GM12891 (cell line): ENCODE measurements at regions not wholly inside any gene's neighbourhood (a gene's known extent, or its start where the extent isn't known, plus 50 kb on each side); places are given as distances from the start of the nearest gene placed in this dataset.

Source experiments
- DNase-seq: peaks from one replicate; pipeline ENCODE4 v3.0.0; 2011; ENCODE audit warnings: low spot score; ENCODE audit not compliant: insufficient read length
- FAIRE-seq: peaks from 2 replicates; lab custom pipeline; 2011; peaks lifted over from hg19 to GRCh38; lab: Jason Lieb, UNC
- PAX5 ChIP-seq: IDR thresholded peaks from 2 replicates; pipeline ENCODE4 v1.6.1; 2011; ENCODE audit warnings: low read length, moderate library complexity, mild to moderate bottlenecking; ENCODE audit not compliant: insufficient read depth, severe bottlenecking
- POLR2A ChIP-seq: IDR thresholded peaks from 2 replicates; pipeline ENCODE4 v1.6.1; 2011; ENCODE audit warnings: low read depth, low read length, control low read depth
- POLR2AphosphoS5 ChIP-seq: IDR thresholded peaks from 2 replicates; pipeline ENCODE4 v1.6.1; 2011; ENCODE audit warnings: low read depth, low read length, control low read depth
- POU2F2 ChIP-seq: IDR thresholded peaks from 2 replicates; pipeline ENCODE4 v1.6.1; 2011; ENCODE audit warnings: low read depth, mild to moderate bottlenecking, control low read depth, low read length, moderate library complexity
- SPI1 ChIP-seq: IDR thresholded peaks from 2 replicates; pipeline ENCODE4 v1.6.1; 2011; ENCODE audit warnings: low read depth, low read length, control low read depth
- TAF1 ChIP-seq: IDR thresholded peaks from 2 replicates; pipeline ENCODE4 v1.6.1; 2011; ENCODE audit warnings: low read depth, low read length, control low read depth

DNA sequence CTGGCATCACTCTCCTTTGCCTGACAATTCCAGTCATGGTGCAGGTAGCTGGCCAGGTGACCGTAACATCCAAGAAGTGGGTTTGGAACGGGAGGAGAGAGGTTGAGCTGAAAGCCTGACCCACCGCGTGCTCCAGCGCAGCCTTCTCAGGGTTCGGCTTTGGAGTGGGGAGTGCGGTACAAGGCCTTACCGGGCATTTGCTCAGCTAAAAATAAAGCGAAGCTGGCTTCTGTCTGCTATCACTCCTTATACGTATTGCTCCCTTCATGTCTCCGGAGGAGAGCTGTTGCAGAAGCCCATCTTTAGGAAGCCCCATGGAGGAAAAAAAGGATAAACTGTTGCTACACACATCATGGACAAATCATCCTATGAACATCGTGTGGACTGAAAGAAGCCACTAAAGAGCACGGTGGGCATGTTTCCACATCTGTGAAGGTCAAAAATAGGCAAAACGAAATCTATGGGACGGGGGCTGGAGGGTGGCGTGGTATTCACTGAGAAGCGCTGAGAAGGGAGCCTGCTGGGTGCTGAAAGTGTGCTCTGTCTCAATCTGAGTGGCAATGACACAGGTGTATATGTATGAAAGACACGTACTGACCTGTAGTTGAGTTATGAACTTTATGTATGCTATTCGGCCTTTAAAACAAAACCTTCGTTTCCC is 57.2 kb upstream of the TAB2 start:
- FAIRE-seq, result peak; percentile 71
- TF ChIP-seq POLR2A, result no peak
- TF ChIP-seq PAX5, result no peak
- TF ChIP-seq SPI1, result no peak
- TF ChIP-seq POU2F2, result no peak
- no peak for TF ChIP-seq TAF1
- TF ChIP-seq POLR2AphosphoS5, result no peak
- DNase-seq, result no peak

DNA sequence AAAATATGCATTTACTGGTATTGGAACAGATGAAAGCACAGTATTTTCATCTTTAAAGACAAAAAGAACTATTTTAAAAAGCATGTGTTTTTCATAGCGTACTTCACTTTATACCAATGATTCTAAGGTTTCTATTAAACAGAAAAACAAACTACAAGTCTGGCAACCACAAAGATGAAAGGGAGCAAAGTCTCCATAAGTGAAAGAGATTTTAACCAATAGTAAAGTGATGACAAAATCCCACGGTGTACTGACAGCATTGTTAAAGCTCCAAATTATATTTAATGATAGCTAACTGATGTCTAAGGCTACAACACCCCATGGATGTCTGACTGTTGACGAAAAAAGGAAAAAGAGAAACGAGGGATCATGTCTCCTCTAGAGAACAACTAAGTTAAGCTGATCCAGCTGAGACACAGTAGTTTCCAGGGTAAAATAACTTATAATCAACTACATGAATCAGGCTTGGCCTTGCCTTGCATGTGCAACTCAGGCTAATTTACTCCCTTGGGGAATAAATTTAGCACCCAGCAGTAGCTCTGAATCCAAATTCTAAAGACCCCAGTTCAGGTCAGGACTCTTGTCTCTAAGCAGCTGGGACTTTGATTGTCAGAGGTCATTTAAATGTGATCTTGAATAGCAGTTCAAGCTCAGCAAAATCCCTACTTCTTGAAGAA is 56.0 kb upstream of the TAB2 start:
- TF ChIP-seq POU2F2 (no peak), POLR2AphosphoS5 (no peak), PAX5 (no peak), TAF1 (no peak), POLR2A (no peak), SPI1 (no peak)
- DNase-seq, result no peak
- no peak for FAIRE-seq

DNA sequence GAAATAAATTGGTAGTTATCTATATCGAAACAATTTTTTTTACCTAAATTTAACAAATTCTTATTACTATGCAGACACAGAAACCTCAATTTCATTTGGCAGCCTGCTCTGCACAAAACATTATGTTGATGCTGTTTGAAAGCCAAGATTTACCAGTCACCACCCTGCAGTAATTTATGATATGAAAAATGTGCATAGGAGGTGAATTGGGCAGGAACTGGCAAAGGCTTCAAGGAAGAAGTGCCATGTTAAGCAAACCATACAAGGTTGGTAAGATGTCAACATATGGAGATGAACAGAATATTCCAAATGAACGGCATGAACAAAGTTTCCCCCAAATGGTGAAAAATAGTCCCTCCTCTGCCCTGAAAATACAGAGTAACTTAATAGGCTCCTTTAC is 54.2 kb upstream of the TAB2 start:
- no peak for DNase-seq
- no peak for FAIRE-seq
- TF ChIP-seq POLR2AphosphoS5, result no peak
- TF ChIP-seq POU2F2, result no peak
- TF ChIP-seq POLR2A, result no peak
- TF ChIP-seq TAF1, result no peak
- no peak for TF ChIP-seq PAX5
- TF ChIP-seq SPI1, result no peak

DNA sequence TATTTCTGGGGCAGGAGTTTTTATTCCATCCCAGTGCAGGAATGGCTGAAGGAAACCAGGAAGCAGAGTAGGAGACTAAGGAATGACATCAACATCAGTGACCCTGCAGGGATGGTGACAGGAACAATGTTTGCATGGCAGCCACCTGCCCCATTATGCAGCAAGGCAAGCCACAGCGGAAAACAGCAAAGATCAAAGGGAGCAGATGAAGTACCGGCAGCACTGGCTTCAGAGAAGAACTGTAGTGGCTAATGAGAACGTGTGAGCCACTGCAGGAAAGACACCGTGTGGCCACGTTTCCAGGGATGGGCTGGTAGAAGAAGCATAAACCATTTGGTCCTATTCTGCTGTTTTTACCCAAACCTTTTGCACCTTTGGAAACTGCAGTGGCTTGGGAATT is 52.9 kb upstream of the TAB2 start:
- TF ChIP-seq POLR2AphosphoS5 (no peak), POLR2A (no peak), SPI1 (no peak), PAX5 (no peak), TAF1 (no peak), POU2F2 (no peak)
- FAIRE-seq (no peak), DNase-seq (no peak)

DNA sequence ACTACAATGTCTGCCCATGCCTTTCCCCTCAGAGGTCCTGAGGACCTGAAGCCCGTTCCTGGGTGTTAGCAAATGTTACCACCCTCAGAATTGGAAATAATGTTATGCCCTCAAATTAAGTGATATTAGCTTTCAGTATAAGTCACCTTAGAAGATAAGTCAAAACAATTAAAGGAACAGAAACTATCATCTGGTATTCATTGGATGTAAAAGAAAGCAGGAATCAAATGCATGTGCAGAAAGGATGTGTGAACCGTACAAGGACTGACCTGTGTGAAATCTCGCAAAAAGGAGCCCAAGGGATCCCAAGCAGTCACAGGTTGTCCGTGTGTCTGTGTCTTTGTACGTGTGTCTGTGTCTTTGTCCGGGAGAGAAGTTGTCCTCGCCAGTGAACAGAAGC is 51.6 kb upstream of the TAB2 start:
- FAIRE-seq (no peak), DNase-seq (no peak)
- no peak for TF ChIP-seq POLR2A
- no peak for TF ChIP-seq POLR2AphosphoS5

DNA sequence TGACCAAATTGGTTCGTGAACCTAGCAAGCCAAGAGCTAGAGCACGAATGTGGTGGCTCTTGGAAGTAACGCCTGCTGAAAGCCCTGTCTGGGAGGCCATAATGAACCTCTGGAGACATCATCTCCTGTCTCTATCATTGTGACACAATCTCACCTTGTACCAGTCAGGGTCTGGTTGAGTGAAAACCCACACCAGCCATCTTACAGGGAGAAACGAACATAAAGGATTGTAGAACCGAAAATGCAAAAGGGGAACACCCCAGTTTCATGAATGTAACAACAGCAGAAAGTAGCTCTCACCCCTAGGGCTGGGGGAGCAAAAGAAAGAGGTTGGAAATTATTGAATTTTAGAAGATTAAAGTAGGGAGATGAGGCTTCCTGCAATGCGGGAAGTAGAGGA is 50.9 kb upstream of the TAB2 start:
- TF ChIP-seq SPI1, result peak; percentile 90
- TF ChIP-seq POU2F2, result no peak
- FAIRE-seq, result peak; percentile 93
- no peak for DNase-seq

DNA sequence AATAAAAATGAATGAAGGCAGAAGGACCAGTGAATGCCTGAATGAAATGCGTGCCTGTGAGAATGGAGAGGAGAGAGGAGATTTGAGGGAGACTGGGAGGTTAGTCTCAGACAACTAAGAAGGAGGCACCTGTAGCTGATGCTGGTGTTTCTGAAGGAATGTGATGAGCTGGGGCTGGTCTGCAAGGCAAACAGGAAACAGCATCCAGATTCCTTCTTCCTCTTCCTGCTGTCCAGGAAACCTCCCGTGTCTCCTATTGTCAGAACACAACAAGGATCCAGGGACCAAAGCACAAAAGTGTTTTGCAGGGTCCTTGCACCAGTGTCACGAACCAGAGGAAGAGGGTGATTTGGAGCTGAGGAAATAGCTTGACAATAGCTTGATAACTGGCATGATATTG is 50.4 kb upstream of the TAB2 start:
- DNase-seq (no peak), FAIRE-seq (no peak)
- TF ChIP-seq POLR2A (no peak), POU2F2 (no peak), PAX5 (no peak), POLR2AphosphoS5 (no peak), SPI1 (no peak), TAF1 (no peak)

DNA sequence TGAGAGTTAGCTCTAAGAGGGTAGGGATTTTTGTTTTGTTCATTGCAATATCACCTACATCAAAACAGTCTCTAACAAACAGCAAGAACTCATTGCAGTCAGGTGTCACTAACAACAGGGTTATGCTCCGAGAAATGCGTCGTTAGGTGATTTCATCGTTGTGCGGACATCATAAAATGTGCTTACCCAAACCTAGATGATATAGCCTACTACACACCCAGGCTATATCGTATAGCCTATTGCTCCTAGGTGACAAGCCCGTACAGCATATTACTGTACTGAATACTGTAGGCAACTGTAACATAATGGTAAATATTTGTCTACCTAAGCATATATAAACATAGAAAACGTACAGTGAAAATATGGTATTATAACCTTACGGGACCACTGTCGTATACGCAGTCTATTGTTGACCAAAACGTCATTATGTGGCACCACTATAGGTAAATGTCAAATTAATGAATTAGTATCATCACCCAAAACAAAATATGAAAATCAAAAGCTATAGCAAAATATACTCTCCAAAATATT is 49.9 kb upstream of the TAB2 start:
- DNase-seq (no peak), FAIRE-seq (no peak)
- TF ChIP-seq POLR2A (no peak), PAX5 (no peak), POLR2AphosphoS5 (no peak), TAF1 (no peak)
